CD4-positive, alpha-beta T cell (primary cell): ENCODE measurements at regions not wholly inside any gene's neighbourhood (a gene's known extent, or its start where the extent isn't known, plus 50 kb on each side); places are given as distances from the start of the nearest gene placed in this dataset.

Experiments used
- ATAC-seq: fragments of 200-7000 bp; cut with Tn5 transposase; one replicate; pipeline ENCODE4 v1.10.0; 2022; ENCODE audit warnings: mild to moderate bottlenecking; ENCODE audit not compliant: poor library complexity
- CTCF ChIA-PET: fragments of 350-600 bp; sonication (Branson Sonifier 250); formaldehyde crosslinking; loops from one replicate; lab custom pipeline; 2021; ENCODE audit warnings: antibody characterized with exemption, inconsistent platforms; lab: Charles Lee
- POLR2A ChIA-PET: fragments of 350-600 bp; sonication (Branson Sonifier 250); formaldehyde crosslinking; loops from one replicate; lab custom pipeline; 2021; ENCODE audit warnings: antibody characterized with exemption, inconsistent platforms; lab: Charles Lee
- DNase-seq, 14 experiments: peaks; one replicate each; pipeline ENCODE4 v3.0.0-alpha.2; 2013 to 2020; ENCODE audit warnings: mixed read lengths in 2 of 14
- H3K27ac ChIP-seq, 2 donors: one replicate each; pipeline versions ENCODE4 v1.5.1 to v1.7.0; 2013; ENCODE audit warnings: low read length in 2 of 2, low read depth in 1 of 2, mild to moderate bottlenecking in 1 of 2
- H3K27me3 ChIP-seq, 2 experiments: 1 replicate in 1 of 2; 2 replicates in 1 of 2; pipeline versions ENCODE4 v1.6.1 to v1.7.0; 2013; ENCODE audit warnings: low read length in 2 of 2, control low read depth in 1 of 2, mild to moderate bottlenecking in 1 of 2, moderate library complexity in 1 of 2; ENCODE audit not compliant: insufficient read depth in 2 of 2, control insufficient read depth in 1 of 2
- H3K36me3 ChIP-seq: one replicate; pipeline ENCODE4 v1.6.1; 2013; ENCODE audit warnings: low read length, control low read depth; ENCODE audit not compliant: insufficient read depth
- H3K4me1 ChIP-seq: one replicate; pipeline ENCODE4 v1.6.1; 2013; ENCODE audit warnings: low read length, control low read depth; ENCODE audit not compliant: insufficient read depth
- H3K4me3 ChIP-seq: one replicate; pipeline ENCODE4 v1.5.1; 2013; ENCODE audit warnings: mild to moderate bottlenecking, low read length, moderate library complexity
- H3K9me3 ChIP-seq, 2 experiments: 1 replicate in 1 of 2; 2 replicates in 1 of 2; pipeline versions ENCODE4 v1.6.1 to v1.7.0; 2013; ENCODE audit warnings: low read length in 2 of 2, mild to moderate bottlenecking in 2 of 2, control low read depth in 1 of 2, moderate library complexity in 1 of 2; ENCODE audit not compliant: control insufficient read depth in 1 of 2, insufficient read depth in 1 of 2
- H3K27ac Mint-ChIP-seq: one replicate; pipeline ENCODE4 v1.8.0; 2020; ENCODE audit warnings: mixed read lengths
- H3K27me3 Mint-ChIP-seq: one replicate; pipeline ENCODE4 v1.8.0; 2021; ENCODE audit warnings: mixed read lengths
- H3K36me3 Mint-ChIP-seq: one replicate; pipeline ENCODE4 v1.8.0; 2021; ENCODE audit warnings: low read depth, mixed read lengths
- H3K4me1 Mint-ChIP-seq: one replicate; pipeline ENCODE4 v1.8.0; 2021; ENCODE audit warnings: low read depth, mixed read lengths
- H3K4me3 Mint-ChIP-seq: one replicate; pipeline ENCODE4 v1.8.0; 2020; ENCODE audit warnings: mild to moderate bottlenecking, mixed read lengths
- H3K9me3 Mint-ChIP-seq: one replicate; pipeline ENCODE4 v1.8.0; 2020; ENCODE audit warnings: mixed read lengths
- CTCF ChIP-seq: fragments of 200-600 bp; IDR thresholded peaks from one replicate; pipeline ENCODE4 v1.8.0; 2022; ENCODE audit warnings: antibody characterized with exemption, mild to moderate bottlenecking
- intact Hi-C, 2 experiments: fragments of 100-400 bp; cut with DNase I in 1 of 2; cut with micrococcal nuclease in 1 of 2; formaldehyde crosslinking; loops; one replicate each; pipeline versions ENCODE4 v1.15.1 to v1.9.0; 2023 to 2025; cut with DNase I, micrococcal nuclease

GRCh38 chr5:13246053-13246452 is 698.4 kb downstream of the DNAH5 start:
- ATAC-seq = no peak
- ChIA-PET CTCF (no interaction called here), POLR2A (no interaction called here)
- intact Hi-C loops = no loop called here
- Histone ChIP-seq H3K27ac (no peak overlapping the region), H3K27me3 (no peaks in the 10 kb centered on the region), H3K4me3 (no peak overlapping the region), H3K4me1 (no peaks in the 10 kb centered on the region), H3K36me3 (no peaks in the 10 kb centered on the region), H3K9me3 (peaks cover 0 to 10% of the 10 kb centered on the region in 2 experiments)
- TF ChIP-seq CTCF = no peak
- Mint-ChIP-seq H3K4me1 (no peaks in the 10 kb centered on the region), H3K36me3 (no peaks in the 10 kb centered on the region), H3K4me3 (no peak overlapping the region), H3K9me3 (peaks cover 8% of the 10 kb centered on the region), H3K27me3 (no peaks in the 10 kb centered on the region), H3K27ac (no peak overlapping the region)
- no peak for DNase-seq

GRCh38 chr5:13244151-13244550 is 700.3 kb downstream of the DNAH5 start:
- H3K4me1 ChIP-seq = no peaks in the 10 kb centered on the region
- no peak for TF ChIP-seq CTCF
- H3K4me3 ChIP-seq = no peak overlapping the region
- Mint-ChIP-seq H3K9me3 (peaks cover 8% of the 10 kb centered on the region), H3K27ac (no peak overlapping the region), H3K36me3 (no peaks in the 10 kb centered on the region), H3K4me3 (no peak overlapping the region), H3K27me3 (no peaks in the 10 kb centered on the region), H3K4me1 (no peaks in the 10 kb centered on the region)
- H3K27me3 ChIP-seq = no peaks in the 10 kb centered on the region
- intact Hi-C loops = no loop called here
- ChIA-PET POLR2A (no interaction called here), CTCF (no interaction called here)
- ATAC-seq (no peak), DNase-seq (no peak)
- H3K36me3 ChIP-seq = no peaks in the 10 kb centered on the region
- H3K9me3 ChIP-seq = peaks cover 0 to 10% of the 10 kb centered on the region in 2 experiments
- no peak overlapping the region for H3K27ac ChIP-seq

- Histone ChIP-seq H3K27me3 (no peaks in the 10 kb centered on the region), H3K4me1 (no peaks in the 10 kb centered on the region), H3K36me3 (no peaks in the 10 kb centered on the region), H3K4me3 (no peak overlapping the region), H3K27ac (no peak overlapping the region), H3K9me3 (peaks cover 0 to 3% of the 10 kb centered on the region in 2 experiments)
- intact Hi-C loops = no loop called here
- Mint-ChIP-seq H3K9me3 (peaks cover 13% of the 10 kb centered on the region), H3K27ac (no peak overlapping the region), H3K4me3 (no peak overlapping the region), H3K4me1 (no peaks in the 10 kb centered on the region), H3K27me3 (no peaks in the 10 kb centered on the region), H3K36me3 (no peaks in the 10 kb centered on the region)
- ATAC-seq (no peak), DNase-seq (no peak)
- no peak for TF ChIP-seq CTCF
- POLR2A ChIA-PET = no interaction called here
- CTCF ChIA-PET = no interaction called here
Observed at GRCh38 chr5:13227513-13227912, 717.0 kb downstream of the DNAH5 start.
